HG03460 (cell line): ENCODE measurements at regions not wholly inside any gene's neighbourhood (a gene's known extent, or its start where the extent isn't known, plus 50 kb on each side); places are given as distances from the start of the nearest gene placed in this dataset.

Experiments used
- ATAC-seq: cut with Tn5 transposase; IDR thresholded peaks from one replicate; pipeline ENCODE4 v1.9.1; 2021; ENCODE audit not compliant: unreplicated experiment

- ATAC-seq: no peak
Measured at GRCh38 chr14:22456998-22457594, 131.9 kb downstream of the DAD1 start.

GRCh38 chr14:22456421-22456820 is 132.6 kb downstream of the DAD1 start:
- no peak for ATAC-seq

GRCh38 chr14:22452330-22452729 is 136.7 kb downstream of the DAD1 start:
- no peak for ATAC-seq

- ATAC-seq: no peak
Measured at GRCh38 chr14:22450266-22450665, 138.8 kb downstream of the DAD1 start.

- no peak for ATAC-seq
Measured at GRCh38 chr14:22449600-22449905, 139.5 kb downstream of the DAD1 start.

GRCh38 chr14:22448905-22449599 is 140.0 kb downstream of the DAD1 start:
- ATAC-seq: peak; percentile 31

GRCh38 chr14:22448035-22448904 is 140.8 kb downstream of the DAD1 start:
- ATAC-seq: peak; percentile 69

- no peak for ATAC-seq
Measured at GRCh38 chr14:22438742-22439141, 150.3 kb downstream of the DAD1 start.

GRCh38 chr14:22434901-22435550 is 154.0 kb downstream of the DAD1 start:
- ATAC-seq: no peak

GRCh38 chr14:22434030-22434429 is 155.0 kb downstream of the DAD1 start:
- ATAC-seq: no peak

- no peak for ATAC-seq
Measured at GRCh38 chr14:22433069-22433468, 156.0 kb downstream of the DAD1 start.

GRCh38 chr14:22432348-22432976 is 156.6 kb downstream of the DAD1 start:
- ATAC-seq: no peak

- ATAC-seq: no peak
Measured at GRCh38 chr14:22429546-22430294, 159.3 kb downstream of the DAD1 start.

GRCh38 chr14:22428700-22429291 is 160.2 kb downstream of the DAD1 start:
- no peak for ATAC-seq

- no peak for ATAC-seq
Measured at GRCh38 chr14:22427771-22428231, 161.2 kb downstream of the DAD1 start.

GRCh38 chr14:22426711-22427110 is 162.3 kb downstream of the DAD1 start:
- no peak for ATAC-seq

GRCh38 chr14:22423958-22424357 is 165.1 kb downstream of the DAD1 start:
- no peak for ATAC-seq

GRCh38 chr14:22422238-22422637 is 166.8 kb downstream of the DAD1 start:
- ATAC-seq: peak; percentile 54

- no peak for ATAC-seq
Measured at GRCh38 chr14:22420598-22421186, 168.3 kb downstream of the DAD1 start.
